GM21717 (cell line): ENCODE measurements at regions not wholly inside any gene's neighbourhood (a gene's known extent, or its start where the extent isn't known, plus 50 kb on each side); places are given as distances from the start of the nearest gene placed in this dataset.

Experiments
- ATAC-seq: cut with Tn5 transposase; IDR thresholded peaks from one replicate; pipeline ENCODE4 v1.9.1; 2021; ENCODE audit warnings: mild to moderate bottlenecking, moderate library complexity; ENCODE audit not compliant: unreplicated experiment

DNA sequence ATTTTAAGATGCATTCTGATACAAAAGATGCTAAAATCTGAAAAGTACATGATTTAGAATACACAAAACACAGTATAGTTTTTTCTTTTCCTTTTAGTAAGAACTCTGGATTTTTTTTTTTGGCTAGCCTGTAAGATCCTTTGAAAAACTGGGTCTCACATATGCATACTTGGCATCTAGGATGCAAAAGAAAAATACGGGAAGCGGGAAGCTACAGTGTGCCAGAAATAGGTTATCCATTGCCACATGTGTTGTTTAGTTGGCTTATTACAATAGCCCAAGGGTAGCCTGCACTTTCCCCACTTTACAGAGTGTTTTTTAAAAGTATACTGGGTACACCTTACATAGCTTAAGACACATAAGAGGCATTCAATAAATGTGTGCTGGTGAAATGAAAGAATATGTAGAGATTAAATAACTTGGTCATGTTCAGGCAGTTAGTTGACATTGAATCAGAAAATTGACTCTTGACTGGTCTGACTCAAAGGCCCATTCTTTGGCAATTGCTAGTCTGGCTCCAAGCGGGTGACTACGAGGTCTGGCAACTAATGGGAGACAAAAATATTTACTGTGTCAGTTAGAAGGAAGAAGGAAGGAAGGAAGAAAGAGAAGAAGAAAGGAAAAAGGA lies 286.8 kb upstream of the TRIB2 start:
- no peak for ATAC-seq

DNA sequence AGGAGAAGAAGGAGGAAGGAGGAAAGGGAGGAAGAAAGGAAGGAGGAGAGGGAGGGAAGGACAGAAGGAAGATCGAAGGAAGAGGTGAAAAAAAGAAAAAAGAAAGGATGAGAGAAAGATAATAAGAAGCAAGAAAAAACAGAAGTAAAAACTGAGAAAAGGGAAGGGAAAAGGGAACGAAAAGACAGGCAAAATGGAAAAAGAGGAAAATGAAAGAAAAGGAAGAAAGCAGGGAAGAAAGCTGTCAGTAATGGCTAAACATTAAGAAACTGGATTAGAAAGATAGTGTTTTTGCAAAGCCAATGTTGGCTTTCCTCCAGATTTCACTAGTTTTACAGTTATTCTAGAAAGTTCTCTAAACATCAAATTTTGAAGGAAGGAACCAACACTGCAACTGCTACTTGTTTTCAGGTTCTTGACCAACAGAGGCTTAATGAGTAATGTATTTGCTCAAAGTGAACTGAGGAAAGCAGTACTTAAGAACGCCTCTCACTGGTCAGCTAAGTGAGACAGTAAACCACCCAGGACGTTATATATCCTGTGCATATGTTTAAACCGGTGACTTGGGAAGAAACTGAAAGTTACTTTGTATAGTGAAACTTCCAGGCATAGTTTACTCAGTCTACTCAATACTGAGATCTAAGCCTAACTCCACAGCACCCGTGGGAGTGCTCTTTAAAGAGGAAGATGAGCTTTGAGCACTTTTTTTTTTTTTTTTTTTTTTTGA lies 286.2 kb upstream of the TRIB2 start:
- peak; percentile 100 for ATAC-seq

- ATAC-seq, result no peak
Measured at GRCh38 chr2:12432985-12433625, 283.6 kb upstream of the TRIB2 start.

GRCh38 chr2:12433626-12433990 lies 283.1 kb upstream of the TRIB2 start:
- no peak for ATAC-seq

DNA sequence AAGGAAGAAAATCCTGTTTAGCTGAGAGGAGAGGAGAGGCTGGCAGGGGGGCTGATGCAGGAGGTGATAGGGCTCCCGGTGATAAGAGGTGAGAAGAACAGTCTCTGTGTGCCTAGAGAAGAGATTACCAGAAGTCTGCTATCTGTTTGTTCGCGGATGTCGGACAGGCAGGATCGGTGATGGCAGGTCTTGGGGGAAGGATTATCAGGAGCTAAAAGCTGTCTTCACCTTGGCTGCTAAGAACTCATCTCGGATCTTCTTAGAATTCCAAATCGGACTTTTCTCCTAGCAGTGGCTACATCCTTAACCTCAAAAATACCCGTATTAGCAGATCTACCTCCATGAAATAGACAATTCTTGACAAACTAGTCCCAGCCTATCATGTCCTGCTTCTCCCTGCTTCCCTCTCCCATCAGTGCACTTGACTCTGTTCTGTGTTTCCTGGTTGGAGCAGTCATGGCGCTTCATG lies 282.1 kb upstream of the TRIB2 start:
- ATAC-seq, result no peak

- no peak for ATAC-seq
Measured at GRCh38 chr2:12435430-12436222, 281.1 kb upstream of the TRIB2 start.

DNA sequence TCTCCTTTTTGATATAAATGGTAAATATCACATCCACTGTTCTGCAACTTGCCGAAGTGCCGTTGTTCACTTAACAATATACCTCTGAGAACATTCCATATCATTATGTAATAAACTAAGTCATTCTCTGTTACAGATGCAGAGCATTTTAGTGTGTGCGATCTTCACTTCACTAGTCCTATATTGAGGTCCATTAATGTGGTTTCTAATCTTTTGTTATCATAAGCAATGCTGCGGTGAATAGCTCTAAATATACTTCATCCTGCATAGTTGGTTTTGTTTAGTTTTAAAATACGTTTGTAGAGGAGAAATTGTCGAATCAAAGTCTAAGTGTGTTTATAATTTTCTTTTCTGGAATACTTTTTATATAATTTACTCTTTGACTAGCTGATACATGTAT lies 280.3 kb upstream of the TRIB2 start:
- ATAC-seq, result no peak

- no peak for ATAC-seq
Measured at GRCh38 chr2:12436935-12437561, 279.7 kb upstream of the TRIB2 start.

DNA sequence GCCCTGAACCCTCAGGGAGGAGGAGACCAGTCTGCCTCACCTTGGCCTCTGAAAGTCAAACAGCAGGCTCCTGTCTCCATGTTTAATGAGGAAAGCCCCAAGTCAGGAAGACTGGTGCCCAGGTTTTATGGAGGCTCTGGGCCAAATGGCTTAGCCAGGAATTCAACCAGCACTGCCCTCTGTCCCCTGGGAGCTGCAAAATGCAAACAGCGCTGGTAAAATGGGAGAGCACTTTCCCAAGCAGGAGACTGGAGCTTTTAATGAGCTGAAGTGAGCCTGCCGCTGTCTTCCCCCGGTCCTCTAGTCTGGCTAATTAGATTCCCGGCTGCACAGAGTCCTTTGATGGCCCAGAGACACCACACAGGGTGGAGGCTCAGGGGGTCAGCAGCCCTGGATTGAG lies 276.0 kb upstream of the TRIB2 start:
- ATAC-seq, result no peak

DNA sequence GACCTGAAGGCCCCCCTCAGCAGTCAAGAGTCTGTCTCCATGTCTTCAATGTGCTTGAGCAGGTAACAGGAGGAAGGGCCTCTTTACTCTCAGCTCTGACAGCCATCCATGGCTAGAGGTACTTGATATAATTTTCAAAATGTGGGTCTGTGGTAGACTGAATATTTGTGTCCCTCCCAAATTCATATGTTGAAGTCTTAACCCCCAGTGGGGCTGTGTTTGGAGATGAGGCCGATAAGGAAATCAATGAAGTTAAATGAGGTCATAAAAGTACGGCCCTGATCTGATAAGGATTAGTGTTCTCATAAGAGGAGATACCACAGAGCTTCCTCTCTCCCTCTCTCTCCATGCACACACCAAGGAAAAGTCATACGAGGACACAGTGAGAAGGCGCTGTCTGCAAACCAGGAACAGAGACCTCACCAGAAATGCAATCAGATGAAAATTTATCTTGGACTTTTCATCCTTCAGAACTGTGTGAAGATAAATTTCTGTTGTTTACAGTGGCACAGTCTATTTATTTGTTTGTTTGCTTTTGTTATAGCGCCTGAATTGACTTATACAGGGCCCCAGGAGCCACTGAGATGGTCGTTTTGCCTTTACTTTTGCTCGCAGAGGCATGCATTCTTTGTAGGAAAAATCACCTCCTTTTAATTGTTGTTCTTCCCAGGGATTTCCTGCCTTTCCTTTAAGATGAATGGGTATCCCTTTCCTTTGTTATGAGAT lies 274.8 kb upstream of the TRIB2 start:
- no peak for ATAC-seq

- ATAC-seq, result no peak
Measured at GRCh38 chr2:12442476-12442847, 274.3 kb upstream of the TRIB2 start.

- no peak for ATAC-seq
Measured at GRCh38 chr2:12448846-12449505, 267.8 kb upstream of the TRIB2 start.

DNA sequence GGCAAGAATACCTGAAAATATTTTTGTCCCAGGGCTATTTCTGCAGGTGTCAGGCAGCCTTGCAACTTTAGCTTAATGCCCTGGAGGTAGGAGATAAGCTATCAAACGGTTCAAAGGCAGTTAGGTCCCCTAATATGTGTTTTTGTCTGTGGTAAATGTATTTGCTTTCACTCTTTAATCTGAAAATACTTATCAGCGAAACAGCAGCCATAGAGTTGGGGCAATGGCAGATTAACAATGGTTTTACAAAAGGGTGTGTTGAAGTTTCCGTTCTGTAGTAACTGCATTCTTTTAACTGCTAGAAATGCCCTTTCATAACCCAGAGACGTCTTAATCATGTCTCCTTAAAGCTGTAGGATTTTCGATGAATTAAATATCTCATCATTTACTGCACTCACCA lies 265.0 kb upstream of the TRIB2 start:
- no peak for ATAC-seq

- no peak for ATAC-seq
Measured at GRCh38 chr2:12452185-12452584, 264.6 kb upstream of the TRIB2 start.

- no peak for ATAC-seq
Measured at GRCh38 chr2:12453731-12454130, 263.0 kb upstream of the TRIB2 start.

GRCh38 chr2:12455661-12456060 lies 261.1 kb upstream of the TRIB2 start:
- ATAC-seq, result no peak

- ATAC-seq, result peak; percentile 96
Measured at GRCh38 chr2:12456293-12457106, 260.2 kb upstream of the TRIB2 start.

DNA sequence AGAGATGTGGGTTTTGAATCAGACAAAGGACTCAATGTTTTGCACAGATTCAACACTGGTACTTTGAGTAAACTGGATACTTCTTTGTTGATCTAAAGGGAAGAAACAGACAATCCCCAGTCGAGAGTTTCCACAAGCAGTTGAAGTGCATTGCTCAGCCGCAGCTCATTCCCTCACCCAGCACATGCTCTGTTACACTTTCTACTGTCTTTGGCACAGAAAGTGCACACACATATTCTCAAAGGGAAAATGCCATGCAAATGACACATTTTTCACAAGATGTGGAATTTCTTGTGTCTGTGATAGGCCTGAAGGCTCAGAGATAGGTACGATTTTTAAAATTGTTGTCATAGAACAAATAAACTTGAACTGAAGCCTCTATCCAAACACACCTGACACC lies 258.9 kb upstream of the TRIB2 start:
- ATAC-seq, result no peak

- ATAC-seq, result no peak
Measured at GRCh38 chr2:12463189-12463588, 253.5 kb upstream of the TRIB2 start.
